ENCODE measurements at regions not wholly inside any gene's neighbourhood (a gene's known extent, or its start where the extent isn't known, plus 50 kb on each side); places are given as distances from the start of the nearest gene placed in this dataset.

GRCh38 chr15:47824147-47824546, 106.8 kb downstream of the SEMA6D start:
- intact Hi-C loops (cut with DNase I) = no loop called here
- 70 to 77% (median 75%) methylated on average over 4 of the region's 4 CpGs for WGBS, 3 donors
- DNase-seq (no peak), ATAC-seq (no peak)
- no peak overlapping the region for H3K27ac ChIP-seq
- H3K4me3 ChIP-seq = no peak overlapping the region
- H3K9me3 ChIP-seq = no peaks in the 10 kb centered on the region
- H3K36me3 ChIP-seq (ENCODE audit: insufficient read depth in 1 of 2, low read depth in 1 of 2) = no peaks in the 10 kb centered on the region
- TF ChIP-seq CTCF (IDR thresholded peaks at IDR 0.05) = no peak
- no peaks in the 10 kb centered on the region for H3K27me3 ChIP-seq (ENCODE audit: insufficient read depth in 3 of 3, low read length in 2 of 3)
- peaks cover 5% of the 10 kb centered on the region for H3K4me1 ChIP-seq

- H3K36me3 ChIP-seq (ENCODE audit: insufficient read depth in 1 of 2, low read depth in 1 of 2) = no peaks in the 10 kb centered on the region
- 28 to 72% (median 69%) methylated on average over 1 of the region's 1 CpG for WGBS, 3 donors
- no peaks in the 10 kb centered on the region for H3K27me3 ChIP-seq (ENCODE audit: insufficient read depth in 3 of 3, low read length in 2 of 3)
- DNase-seq (no peak), ATAC-seq (no peak)
- no peak overlapping the region for H3K27ac ChIP-seq
- peaks cover 9% of the 10 kb centered on the region for H3K9me3 ChIP-seq
- intact Hi-C loops (cut with DNase I) = loop anchor here in 1 of 2 donors (10.0 kb wide), 1 partner anchor 115 kb away; the partner anchor contains the start of gene SEMA6D
- no peak for TF ChIP-seq CTCF (IDR thresholded peaks at IDR 0.05)
- H3K4me3 ChIP-seq = no peak overlapping the region
- no peaks in the 10 kb centered on the region for H3K4me1 ChIP-seq
Observed at GRCh38 chr15:47829667-47830066, 112.4 kb downstream of the SEMA6D start.

- Histone ChIP-seq H3K36me3 (ENCODE audit: insufficient read depth in 1 of 2, low read depth in 1 of 2) (no peaks in the 10 kb centered on the region), H3K4me1 (peaks cover 1% of the 10 kb centered on the region), H3K9me3 (peaks cover 9% of the 10 kb centered on the region), H3K4me3 (no peak overlapping the region), H3K27ac (no peak overlapping the region), H3K27me3 (ENCODE audit: insufficient read depth in 3 of 3, low read length in 2 of 3) (no peaks in the 10 kb centered on the region)
- DNase-seq (no peak), ATAC-seq (no peak)
- intact Hi-C loops (cut with DNase I) = loop anchor here in 1 of 2 donors (10.0 kb wide), 1 partner anchor 119 kb away; the partner anchor contains the start of gene SEMA6D
- 40 to 57% (median 52%) methylated on average over 1 of the region's 1 CpG for WGBS, 3 donors
- TF ChIP-seq CTCF (IDR thresholded peaks at IDR 0.05) = no peak
Observed at GRCh38 chr15:47834093-47834492, 116.8 kb downstream of the SEMA6D start.

GRCh38 chr15:47839233-47839825, 122.0 kb downstream of the SEMA6D start:
- no peaks in the 10 kb centered on the region for H3K9me3 ChIP-seq

More at GRCh38 chr15:47839233-47839825, 122.0 kb downstream of the SEMA6D start:
- Histone ChIP-seq H3K4me3 (no peak overlapping the region), H3K27ac (no peak overlapping the region), H3K27me3 (ENCODE audit: insufficient read depth in 3 of 3, low read length in 2 of 3) (no peaks in the 10 kb centered on the region), H3K36me3 (ENCODE audit: insufficient read depth in 1 of 2, low read depth in 1 of 2) (no peaks in the 10 kb centered on the region), H3K4me1 (peaks cover 11% of the 10 kb centered on the region)
- DNase-seq (no peak), ATAC-seq (peak; percentile 73 to 93 (median 82))
- TF ChIP-seq CTCF (IDR thresholded peaks at IDR 0.05) = no peak
- 40 to 47% (median 41%) methylated on average over 6 of the region's 6 CpGs for WGBS, 3 donors
- intact Hi-C loops (cut with DNase I) = loop anchor here in 1 of 2 donors (10.0 kb wide), 1 partner anchor 125 kb away; the partner anchor contains the start of gene SEMA6D

All from psoas muscle (tissue), 7 donors.